ENCODE measurements at regions not wholly inside any gene's neighbourhood (a gene's known extent, or its start where the extent isn't known, plus 50 kb on each side); places are given as distances from the start of the nearest gene placed in this dataset.

DNA sequence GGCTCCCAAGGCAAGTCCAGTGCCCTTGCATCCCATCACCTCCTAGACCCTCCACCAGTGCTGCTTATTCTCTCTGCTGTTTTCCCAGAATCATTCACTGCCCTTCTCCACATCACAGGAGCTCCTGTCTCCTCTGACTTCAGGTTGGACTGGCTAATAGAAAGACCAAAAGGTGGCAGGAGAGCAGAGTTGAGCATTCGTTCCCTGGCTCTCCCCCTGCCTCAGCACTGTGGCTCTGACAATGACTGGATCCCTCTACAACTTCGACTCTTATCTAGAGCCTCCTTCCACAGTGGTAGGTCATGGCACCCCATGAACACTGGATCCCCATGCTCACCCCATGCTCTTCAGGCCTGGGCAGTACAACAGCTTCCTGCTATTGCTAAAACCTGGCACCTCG is 243.6 kb downstream of the LRRN1 start:
- no peak for ATAC-seq

DNA sequence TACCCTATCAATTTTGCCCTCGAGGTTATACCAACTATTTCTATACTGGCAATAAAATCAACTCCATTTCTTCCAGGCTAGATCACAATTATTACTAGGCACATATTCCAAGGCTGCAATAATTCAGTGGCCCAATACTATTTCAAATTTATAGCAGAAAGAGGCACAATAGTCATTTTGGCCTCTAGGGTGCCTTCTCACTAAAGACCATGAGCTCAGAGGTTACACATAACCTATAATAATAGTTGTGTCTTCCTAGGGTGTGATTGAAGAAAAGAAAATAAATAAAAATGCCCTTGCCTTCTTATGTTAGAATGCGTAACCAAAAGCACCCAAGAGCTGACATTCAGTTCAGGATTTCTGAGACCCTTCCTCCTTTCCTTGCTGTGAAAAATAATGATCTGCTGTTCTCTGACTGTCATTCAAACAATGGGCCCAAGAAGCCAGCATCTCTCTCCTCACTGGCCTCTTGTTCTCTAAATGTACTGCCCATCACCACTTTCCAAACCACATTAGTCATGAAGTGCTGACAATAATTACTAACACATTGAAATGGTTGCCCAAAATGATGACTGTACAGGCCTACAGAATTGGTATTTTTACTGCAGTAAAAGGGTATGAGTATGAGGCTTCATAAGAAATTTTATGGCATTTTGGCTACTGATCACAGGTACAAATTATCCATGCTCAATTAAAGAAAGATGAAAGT is 244.8 kb downstream of the LRRN1 start:
- no peaks in the 10 kb centered on the region for H3K36me3 ChIP-seq
- H3K9me3 ChIP-seq, result no peaks in the 10 kb centered on the region
- no peak overlapping the region for H3K27ac ChIP-seq
- no peak overlapping the region for H3K4me3 ChIP-seq
- intact Hi-C loops (cut with DNase I), result no loop called here
- ATAC-seq, result no peak
- DNase-seq, result no peak
- no peaks in the 10 kb centered on the region for H3K4me1 ChIP-seq
- TF ChIP-seq, protein P1, sequence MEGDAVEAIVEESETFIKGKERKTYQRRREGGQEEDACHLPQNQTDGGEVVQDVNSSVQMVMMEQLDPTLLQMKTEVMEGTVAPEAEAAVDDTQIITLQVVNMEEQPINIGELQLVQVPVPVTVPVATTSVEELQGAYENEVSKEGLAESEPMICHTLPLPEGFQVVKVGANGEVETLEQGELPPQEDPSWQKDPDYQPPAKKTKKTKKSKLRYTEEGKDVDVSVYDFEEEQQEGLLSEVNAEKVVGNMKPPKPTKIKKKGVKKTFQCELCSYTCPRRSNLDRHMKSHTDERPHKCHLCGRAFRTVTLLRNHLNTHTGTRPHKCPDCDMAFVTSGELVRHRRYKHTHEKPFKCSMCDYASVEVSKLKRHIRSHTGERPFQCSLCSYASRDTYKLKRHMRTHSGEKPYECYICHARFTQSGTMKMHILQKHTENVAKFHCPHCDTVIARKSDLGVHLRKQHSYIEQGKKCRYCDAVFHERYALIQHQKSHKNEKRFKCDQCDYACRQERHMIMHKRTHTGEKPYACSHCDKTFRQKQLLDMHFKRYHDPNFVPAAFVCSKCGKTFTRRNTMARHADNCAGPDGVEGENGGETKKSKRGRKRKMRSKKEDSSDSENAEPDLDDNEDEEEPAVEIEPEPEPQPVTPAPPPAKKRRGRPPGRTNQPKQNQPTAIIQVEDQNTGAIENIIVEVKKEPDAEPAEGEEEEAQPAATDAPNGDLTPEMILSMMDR (IDR thresholded peaks at IDR 0.05), result no peak
- no peaks in the 10 kb centered on the region for H3K27me3 ChIP-seq

More for the DNA sequence above, 243.6 kb downstream of the LRRN1 start:
- Histone ChIP-seq H3K27ac (no peak overlapping the region), H3K4me3 (no peak overlapping the region), H3K9me3 (no peaks in the 10 kb centered on the region), H3K4me1 (no peaks in the 10 kb centered on the region), H3K27me3 (no peaks in the 10 kb centered on the region), H3K36me3 (no peaks in the 10 kb centered on the region)
- DNase-seq, result no peak
- intact Hi-C loops (cut with DNase I), result no loop called here
- TF ChIP-seq, protein P1 (IDR thresholded peaks at IDR 0.05), result no peak

DNA sequence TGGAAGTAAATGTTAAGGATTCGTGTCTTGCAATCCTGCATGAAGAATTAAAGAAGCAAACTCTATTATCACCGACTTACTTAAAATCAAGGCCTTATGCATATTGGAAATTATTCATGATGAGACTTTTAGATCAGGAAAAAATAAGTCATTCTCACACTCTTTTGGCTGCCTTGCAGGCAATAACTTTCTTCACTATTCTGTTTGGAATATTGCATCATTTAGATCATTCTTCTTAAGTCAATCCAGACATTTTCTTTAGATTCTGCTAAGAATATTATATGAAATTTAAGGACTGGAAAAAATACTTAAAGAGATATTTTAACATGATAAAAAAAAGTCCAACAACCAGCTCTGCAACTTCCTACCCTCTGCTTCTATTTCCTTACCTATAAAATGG is 245.4 kb downstream of the LRRN1 start:
- no peak overlapping the region for H3K4me3 ChIP-seq
- H3K4me1 ChIP-seq, result no peaks in the 10 kb centered on the region
- H3K27ac ChIP-seq, result no peak overlapping the region
- ATAC-seq, result no peak
- no peaks in the 10 kb centered on the region for H3K27me3 ChIP-seq
- TF ChIP-seq, protein P1 (IDR thresholded peaks at IDR 0.05), result no peak
- no peaks in the 10 kb centered on the region for H3K36me3 ChIP-seq
- intact Hi-C loops (cut with DNase I), result no loop called here
- no peaks in the 10 kb centered on the region for H3K9me3 ChIP-seq
- no peak for DNase-seq

DNA sequence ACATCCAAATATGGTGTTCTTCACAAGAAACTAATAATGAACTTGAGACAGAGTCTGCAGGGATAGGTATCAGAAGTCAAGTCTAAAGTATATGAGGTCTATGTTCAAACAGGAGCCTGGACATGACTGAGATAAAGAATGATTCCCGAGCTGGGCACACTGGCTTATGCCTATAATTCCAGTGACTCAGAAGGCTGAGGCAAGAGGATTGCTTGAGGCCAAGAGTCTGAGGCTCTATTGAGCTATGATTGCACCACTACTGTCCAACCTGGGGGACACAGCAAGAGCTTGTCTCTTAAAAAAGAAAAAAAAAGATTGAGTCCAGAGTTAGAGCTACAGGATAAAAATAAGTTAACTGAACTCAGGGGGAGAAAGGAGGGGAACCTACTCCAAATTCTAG is 246.5 kb downstream of the LRRN1 start:
- DNase-seq (no peak), ATAC-seq (no peak)
- H3K4me1 ChIP-seq, result no peaks in the 10 kb centered on the region
- no peaks in the 10 kb centered on the region for H3K36me3 ChIP-seq
- H3K9me3 ChIP-seq, result no peaks in the 10 kb centered on the region
- intact Hi-C loops (cut with DNase I), result no loop called here
- TF ChIP-seq, protein P1 (IDR thresholded peaks at IDR 0.05), result no peak
- H3K4me3 ChIP-seq, result no peak overlapping the region
- H3K27ac ChIP-seq, result no peak overlapping the region
- H3K27me3 ChIP-seq, result no peaks in the 10 kb centered on the region

DNA sequence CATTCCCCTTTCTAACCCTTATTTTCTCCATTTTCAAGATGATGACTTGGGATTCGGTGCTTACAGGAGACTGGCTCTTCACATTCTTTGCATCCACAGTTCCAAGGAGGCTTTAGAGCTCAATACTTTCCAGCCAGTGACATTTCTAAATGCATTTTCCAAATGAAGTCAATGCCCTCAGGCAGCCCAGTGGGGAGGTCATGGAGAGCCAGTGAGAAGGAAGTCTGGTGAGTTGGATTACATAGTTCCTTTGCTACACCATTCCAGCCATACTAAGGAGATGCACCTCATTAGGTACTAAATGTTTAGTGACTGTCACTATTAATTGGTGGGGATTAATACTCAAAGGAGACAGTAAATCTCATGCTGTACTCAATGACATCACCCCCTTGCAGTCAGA is 248.1 kb downstream of the LRRN1 start:
- H3K27ac ChIP-seq, result no peak overlapping the region
- DNase-seq (no peak), ATAC-seq (no peak)
- H3K4me1 ChIP-seq, result no peaks in the 10 kb centered on the region
- intact Hi-C loops (cut with DNase I), result no loop called here
- no peaks in the 10 kb centered on the region for H3K27me3 ChIP-seq
- TF ChIP-seq, protein P1 (IDR thresholded peaks at IDR 0.05), result no peak
- H3K36me3 ChIP-seq, result no peaks in the 10 kb centered on the region
- H3K9me3 ChIP-seq, result no peaks in the 10 kb centered on the region
- H3K4me3 ChIP-seq, result no peak overlapping the region

DNA sequence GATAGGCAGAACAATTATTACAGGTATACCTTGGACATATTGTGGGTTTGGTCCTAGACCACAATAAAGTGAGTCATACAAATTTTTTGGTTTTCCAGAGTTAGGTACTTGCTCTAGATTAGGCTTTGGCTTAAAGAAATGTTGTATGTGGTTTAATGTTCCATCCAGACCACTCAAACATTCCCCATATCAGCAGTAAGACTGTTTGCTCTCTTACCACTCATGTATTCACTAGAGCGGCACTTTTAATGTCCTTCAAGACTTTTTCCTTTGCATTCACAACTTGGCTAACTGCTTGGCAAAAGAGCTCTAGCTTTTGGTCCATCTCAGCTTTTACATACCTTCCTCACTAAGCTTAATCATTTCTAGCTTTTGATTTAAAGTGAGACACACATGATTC is 250.5 kb upstream of the SETMAR start:
- Histone ChIP-seq H3K27me3 (no peaks in the 10 kb centered on the region), H3K9me3 (no peaks in the 10 kb centered on the region), H3K4me3 (no peak overlapping the region), H3K27ac (no peak overlapping the region), H3K36me3 (no peaks in the 10 kb centered on the region), H3K4me1 (no peaks in the 10 kb centered on the region)
- intact Hi-C loops (cut with DNase I), result no loop called here
- DNase-seq, result no peak
- ATAC-seq, result peak; percentile 82
- TF ChIP-seq, protein P1 (IDR thresholded peaks at IDR 0.05), result no peak

Measured in upper lobe of right lung (tissue), 1 donor.